GM19438 (cell line): ENCODE measurements at regions not wholly inside any gene's neighbourhood (a gene's known extent, or its start where the extent isn't known, plus 50 kb on each side); places are given as distances from the start of the nearest gene placed in this dataset.

Source experiments
- ATAC-seq: cut with Tn5 transposase; IDR thresholded peaks from one replicate; pipeline ENCODE4 v1.9.1; 2021; ENCODE audit warnings: low read depth; ENCODE audit not compliant: unreplicated experiment

GRCh38 chr18:51879329-51879728, 460.7 kb upstream of the DCC start:
- no peak for ATAC-seq

GRCh38 chr18:51881394-51881793, 458.6 kb upstream of the DCC start:
- no peak for ATAC-seq

GRCh38 chr18:51884039-51884438, 456.0 kb upstream of the DCC start:
- ATAC-seq = no peak

GRCh38 chr18:51890762-51891161, 449.2 kb upstream of the DCC start:
- no peak for ATAC-seq

- no peak for ATAC-seq
Observed at GRCh38 chr18:51891876-51892275, 448.1 kb upstream of the DCC start.

GRCh38 chr18:51897884-51898283, 442.1 kb upstream of the DCC start:
- no peak for ATAC-seq

GRCh38 chr18:51907687-51908597, 432.1 kb upstream of the DCC start:
- no peak for ATAC-seq

GRCh38 chr18:51908598-51908944, 431.4 kb upstream of the DCC start:
- ATAC-seq = no peak

GRCh38 chr18:51911584-51911983, 428.4 kb upstream of the DCC start:
- ATAC-seq = no peak

- no peak for ATAC-seq
Observed at GRCh38 chr18:51912381-51912780, 427.6 kb upstream of the DCC start.

- ATAC-seq = no peak
Observed at GRCh38 chr18:51915176-51915575, 424.8 kb upstream of the DCC start.

- no peak for ATAC-seq
Observed at GRCh38 chr18:51921862-51922261, 418.1 kb upstream of the DCC start.

GRCh38 chr18:51933903-51934302, 406.1 kb upstream of the DCC start:
- no peak for ATAC-seq

GRCh38 chr18:51936115-51936514, 403.9 kb upstream of the DCC start:
- no peak for ATAC-seq

- ATAC-seq = no peak
Observed at GRCh38 chr18:51941999-51942398, 398.0 kb upstream of the DCC start.

- ATAC-seq = no peak
Observed at GRCh38 chr18:51943281-51943680, 396.7 kb upstream of the DCC start.

GRCh38 chr18:51946946-51947345, 393.1 kb upstream of the DCC start:
- ATAC-seq = no peak

- peak; percentile 30 for ATAC-seq
Observed at GRCh38 chr18:51952844-51953243, 387.2 kb upstream of the DCC start.

GRCh38 chr18:51953521-51953920, 386.5 kb upstream of the DCC start:
- ATAC-seq = peak; percentile 81

- ATAC-seq = no peak
Observed at GRCh38 chr18:51955136-51955535, 384.9 kb upstream of the DCC start.

GRCh38 chr18:51957001-51957400, 383.0 kb upstream of the DCC start:
- ATAC-seq = no peak

- ATAC-seq = no peak
Observed at GRCh38 chr18:51980101-51980500, 359.9 kb upstream of the DCC start.

GRCh38 chr18:51988277-51988676, 351.7 kb upstream of the DCC start:
- no peak for ATAC-seq
